HCT116 (cell line): ENCODE measurements at regions not wholly inside any gene's neighbourhood (a gene's known extent, or its start where the extent isn't known, plus 50 kb on each side); places are given as distances from the start of the nearest gene placed in this dataset.

Experiments used
- CEBPB ChIP-seq: IDR thresholded peaks from 2 replicates; pipeline ENCODE4 v1.6.1; 2012; ENCODE audit warnings: low read depth
- EGR1 ChIP-seq: IDR thresholded peaks from 2 replicates; pipeline ENCODE4 v1.6.1; 2012; ENCODE audit warnings: low read depth
- EZH2 ChIP-seq: fragments of 200-600 bp; sonication (generic); IDR thresholded peaks from 2 replicates; pipeline ENCODE4 v1.6.1; 2017; ENCODE audit warnings: antibody characterized with exemption, mixed run types
- JUND ChIP-seq: IDR thresholded peaks from 2 replicates; pipeline ENCODE4 v1.6.1; 2012
- POLR2A ChIP-seq: IDR thresholded peaks from 2 replicates; pipeline ENCODE4 v1.7.0; 2011; ENCODE audit warnings: borderline replicate concordance; ENCODE audit not compliant: insufficient read depth, insufficient read length; ENCODE audit errors: extremely low read depth
- POLR2AphosphoS5 ChIP-seq: IDR thresholded peaks from 2 replicates; pipeline ENCODE4 v1.6.1; 2011; ENCODE audit warnings: mild to moderate bottlenecking, low read depth, low read length, moderate library complexity
- SIN3A ChIP-seq: IDR thresholded peaks from 2 replicates; pipeline ENCODE4 v1.6.1; 2012; ENCODE audit warnings: low read depth
- TCF7L2 ChIP-seq: IDR thresholded peaks from 2 replicates; pipeline ENCODE4 v1.7.0; 2011; ENCODE audit warnings: borderline replicate concordance, inconsistent platforms; ENCODE audit not compliant: insufficient read depth, insufficient read length; ENCODE audit errors: extremely low read depth
- YY1 ChIP-seq: IDR thresholded peaks from 2 replicates; pipeline ENCODE4 v1.6.1; 2011; ENCODE audit warnings: low read length, low read depth, moderate library complexity, mild to moderate bottlenecking; ENCODE audit not compliant: insufficient replicate concordance; ENCODE audit errors: extremely low read depth
- ZNF274 ChIP-seq: fragments of 200-500 bp; sonication (Bioruptor generic); IDR thresholded peaks from 2 replicates; pipeline ENCODE4 v1.6.1; 2014; ENCODE audit warnings: mild to moderate bottlenecking, low read depth, low read length, inconsistent platforms
- TF ChIP-seq, protein P1 (sequence below), 3 experiments: fragments of 200-600 bp in 1 of 3; sonication (generic) in 1 of 3; IDR thresholded peaks in 2 of 3; conservative IDR thresholded peaks in 1 of 3; 2 replicates each; pipeline ENCODE4 v1.5.1; 2012 to 2017; ENCODE audit warnings: low read depth in 2 of 3, low read length in 2 of 3, antibody characterized with exemption in 1 of 3, borderline replicate concordance in 1 of 3, control low read depth in 1 of 3, mild to moderate bottlenecking in 1 of 3, mixed read lengths in 1 of 3, mixed run types in 1 of 3, moderate library complexity in 1 of 3; ENCODE audit not compliant: insufficient read depth in 1 of 3
- TF ChIP-seq, protein P2 (sequence below): IDR thresholded peaks from 2 replicates; pipeline ENCODE4 v1.6.1; 2012; ENCODE audit warnings: low read depth
- TF ChIP-seq, protein P3 (sequence below): IDR thresholded peaks from 2 replicates; pipeline ENCODE4 v1.6.1; 2012

DNA sequence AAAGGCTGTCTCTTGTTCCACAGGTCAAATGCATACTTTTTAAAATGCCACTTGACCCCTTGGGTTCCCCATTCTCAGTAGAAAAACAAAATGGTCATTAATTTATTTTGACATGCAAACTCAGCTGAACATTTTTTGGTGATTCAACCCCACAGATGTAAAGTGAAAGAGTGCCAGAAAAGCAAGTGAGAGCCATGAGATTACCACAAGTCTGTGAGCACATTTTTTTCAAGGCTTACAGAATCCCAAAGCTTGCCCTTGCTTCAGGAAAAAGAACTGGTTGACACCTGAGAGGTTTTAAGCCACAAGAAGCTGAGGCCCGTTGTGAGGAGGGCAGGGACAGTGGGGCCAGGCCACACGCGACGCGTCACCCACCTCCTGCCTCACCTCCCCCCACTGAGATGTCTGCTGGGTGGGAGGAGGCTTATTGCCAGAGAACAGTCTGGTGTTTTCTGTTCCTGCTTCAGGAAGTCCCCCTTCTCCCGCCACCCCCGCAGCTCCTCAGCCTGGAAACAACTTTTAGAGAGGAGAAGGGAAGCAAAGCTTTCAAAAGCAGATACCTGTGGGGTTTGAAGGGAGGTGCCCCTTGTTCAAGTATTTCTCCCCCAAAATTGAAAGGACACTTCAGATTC is 70.4 kb upstream of the CYP1B1 start:
- TF ChIP-seq POLR2AphosphoS5, result no peak; the same call in 1 of the 2 replicates
- TF ChIP-seq, protein P1, sequence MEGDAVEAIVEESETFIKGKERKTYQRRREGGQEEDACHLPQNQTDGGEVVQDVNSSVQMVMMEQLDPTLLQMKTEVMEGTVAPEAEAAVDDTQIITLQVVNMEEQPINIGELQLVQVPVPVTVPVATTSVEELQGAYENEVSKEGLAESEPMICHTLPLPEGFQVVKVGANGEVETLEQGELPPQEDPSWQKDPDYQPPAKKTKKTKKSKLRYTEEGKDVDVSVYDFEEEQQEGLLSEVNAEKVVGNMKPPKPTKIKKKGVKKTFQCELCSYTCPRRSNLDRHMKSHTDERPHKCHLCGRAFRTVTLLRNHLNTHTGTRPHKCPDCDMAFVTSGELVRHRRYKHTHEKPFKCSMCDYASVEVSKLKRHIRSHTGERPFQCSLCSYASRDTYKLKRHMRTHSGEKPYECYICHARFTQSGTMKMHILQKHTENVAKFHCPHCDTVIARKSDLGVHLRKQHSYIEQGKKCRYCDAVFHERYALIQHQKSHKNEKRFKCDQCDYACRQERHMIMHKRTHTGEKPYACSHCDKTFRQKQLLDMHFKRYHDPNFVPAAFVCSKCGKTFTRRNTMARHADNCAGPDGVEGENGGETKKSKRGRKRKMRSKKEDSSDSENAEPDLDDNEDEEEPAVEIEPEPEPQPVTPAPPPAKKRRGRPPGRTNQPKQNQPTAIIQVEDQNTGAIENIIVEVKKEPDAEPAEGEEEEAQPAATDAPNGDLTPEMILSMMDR (IDR thresholded peaks at IDR 0.05 in 2 of 3, conservative IDR thresholded peaks at IDR 0.05 in 1 of 3; ENCODE audit: borderline replicate concordance in 1 of 3, insufficient read depth in 1 of 3, low read depth in 2 of 3, low read length in 2 of 3), result no peak
- TF ChIP-seq EZH2, result no peak
- TF ChIP-seq, protein P2, sequence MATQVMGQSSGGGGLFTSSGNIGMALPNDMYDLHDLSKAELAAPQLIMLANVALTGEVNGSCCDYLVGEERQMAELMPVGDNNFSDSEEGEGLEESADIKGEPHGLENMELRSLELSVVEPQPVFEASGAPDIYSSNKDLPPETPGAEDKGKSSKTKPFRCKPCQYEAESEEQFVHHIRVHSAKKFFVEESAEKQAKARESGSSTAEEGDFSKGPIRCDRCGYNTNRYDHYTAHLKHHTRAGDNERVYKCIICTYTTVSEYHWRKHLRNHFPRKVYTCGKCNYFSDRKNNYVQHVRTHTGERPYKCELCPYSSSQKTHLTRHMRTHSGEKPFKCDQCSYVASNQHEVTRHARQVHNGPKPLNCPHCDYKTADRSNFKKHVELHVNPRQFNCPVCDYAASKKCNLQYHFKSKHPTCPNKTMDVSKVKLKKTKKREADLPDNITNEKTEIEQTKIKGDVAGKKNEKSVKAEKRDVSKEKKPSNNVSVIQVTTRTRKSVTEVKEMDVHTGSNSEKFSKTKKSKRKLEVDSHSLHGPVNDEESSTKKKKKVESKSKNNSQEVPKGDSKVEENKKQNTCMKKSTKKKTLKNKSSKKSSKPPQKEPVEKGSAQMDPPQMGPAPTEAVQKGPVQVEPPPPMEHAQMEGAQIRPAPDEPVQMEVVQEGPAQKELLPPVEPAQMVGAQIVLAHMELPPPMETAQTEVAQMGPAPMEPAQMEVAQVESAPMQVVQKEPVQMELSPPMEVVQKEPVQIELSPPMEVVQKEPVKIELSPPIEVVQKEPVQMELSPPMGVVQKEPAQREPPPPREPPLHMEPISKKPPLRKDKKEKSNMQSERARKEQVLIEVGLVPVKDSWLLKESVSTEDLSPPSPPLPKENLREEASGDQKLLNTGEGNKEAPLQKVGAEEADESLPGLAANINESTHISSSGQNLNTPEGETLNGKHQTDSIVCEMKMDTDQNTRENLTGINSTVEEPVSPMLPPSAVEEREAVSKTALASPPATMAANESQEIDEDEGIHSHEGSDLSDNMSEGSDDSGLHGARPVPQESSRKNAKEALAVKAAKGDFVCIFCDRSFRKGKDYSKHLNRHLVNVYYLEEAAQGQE, result no peak
- peak; percentile 88 for TF ChIP-seq EGR1
- TF ChIP-seq SIN3A, result no peak
- no peak for TF ChIP-seq YY1
- TF ChIP-seq CEBPB, result no peak
- no peak for TF ChIP-seq POLR2A
- TF ChIP-seq JUND, result no peak
- TF ChIP-seq, protein P3, sequence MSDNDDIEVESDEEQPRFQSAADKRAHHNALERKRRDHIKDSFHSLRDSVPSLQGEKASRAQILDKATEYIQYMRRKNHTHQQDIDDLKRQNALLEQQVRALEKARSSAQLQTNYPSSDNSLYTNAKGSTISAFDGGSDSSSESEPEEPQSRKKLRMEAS, result no peak; the same call in 1 of the 2 replicates
- TF ChIP-seq TCF7L2, result no peak
- TF ChIP-seq ZNF274, result no peak
